ENCODE measurements at regions not wholly inside any gene's neighbourhood (a gene's known extent, or its start where the extent isn't known, plus 50 kb on each side); places are given as distances from the start of the nearest gene placed in this dataset.

GRCh38 chr13:84439108-84439507 lies 556.8 kb upstream of the SLITRK1 start:
- Histone ChIP-seq H3K4me2 (no peak overlapping the region), H3K4me3 (no peak overlapping the region), H3K9me3 (ENCODE audit: insufficient read depth, low read depth) (no peaks in the 10 kb centered on the region), H2AFZ (no peak overlapping the region), H3K27me3 (ENCODE audit: insufficient read depth, low read depth) (no peaks in the 10 kb centered on the region), H3K4me1 (replicated peaks; ENCODE audit: insufficient read depth) (no peaks in the 10 kb centered on the region), H3K9me2 (ENCODE audit: insufficient read depth) (no peaks in the 10 kb centered on the region; the same call in 1 of the 2 replicates), H3K27ac (no peak overlapping the region), H3F3A (ENCODE audit: insufficient read depth, low read depth) (no peaks in the 10 kb centered on the region), H3K79me2 (ENCODE audit: low read depth) (no peaks in the 10 kb centered on the region), H4K20me1 (ENCODE audit: insufficient read depth) (no peaks in the 10 kb centered on the region), H3K36me3 (ENCODE audit: low read depth) (no peaks in the 10 kb centered on the region)
- BruUV-seq (replicated peaks): no TSS peak
- ChIA-PET POLR2A (ENCODE audit: unreplicated experiment) (no interaction called here), CTCF (no interaction called here)
- TF ChIP-seq CTCF (conservative IDR thresholded peaks at IDR 0.05): no peak
- TF ChIP-seq EZH2 (IDR thresholded peaks at IDR 0.05; ENCODE audit: low read depth): no peak
- intact Hi-C loops (cut with micrococcal nuclease; ENCODE audit: unreplicated experiment): no loop called here
- DNase-seq: no peak

- no peak overlapping the region for H3K4me2 ChIP-seq
- no peaks in the 10 kb centered on the region for H3K36me3 ChIP-seq (ENCODE audit: low read depth)
- no peak for DNase-seq
- H3F3A ChIP-seq (ENCODE audit: insufficient read depth, low read depth): no peaks in the 10 kb centered on the region
- ChIA-PET POLR2A (ENCODE audit: unreplicated experiment) (no interaction called here), CTCF (no interaction called here)
- H3K9me3 ChIP-seq (ENCODE audit: insufficient read depth, low read depth): no peaks in the 10 kb centered on the region
- intact Hi-C loops (cut with micrococcal nuclease; ENCODE audit: unreplicated experiment): no loop called here
- no peaks in the 10 kb centered on the region for H4K20me1 ChIP-seq (ENCODE audit: insufficient read depth)
- H3K4me1 ChIP-seq (replicated peaks; ENCODE audit: insufficient read depth): no peaks in the 10 kb centered on the region
- H2AFZ ChIP-seq: no peak overlapping the region
- H3K4me3 ChIP-seq: no peak overlapping the region
- TF ChIP-seq EZH2 (IDR thresholded peaks at IDR 0.05; ENCODE audit: low read depth) (no peak), CTCF (conservative IDR thresholded peaks at IDR 0.05) (no peak)
- no TSS peak for BruUV-seq (replicated peaks)
- no peaks in the 10 kb centered on the region for H3K79me2 ChIP-seq (ENCODE audit: low read depth)
- H3K27ac ChIP-seq: no peak overlapping the region
- H3K9me2 ChIP-seq (ENCODE audit: insufficient read depth): no peaks in the 10 kb centered on the region
- H3K27me3 ChIP-seq (ENCODE audit: insufficient read depth, low read depth): no peaks in the 10 kb centered on the region
Observed at GRCh38 chr13:84433024-84433423, 550.8 kb upstream of the SLITRK1 start.

- TF ChIP-seq CTCF (conservative IDR thresholded peaks at IDR 0.05): no peak
- no peak for TF ChIP-seq EZH2 (IDR thresholded peaks at IDR 0.05; ENCODE audit: low read depth)
- ChIA-PET CTCF (no interaction called here), POLR2A (ENCODE audit: unreplicated experiment) (no interaction called here)
- Histone ChIP-seq H3K9me3 (ENCODE audit: insufficient read depth, low read depth) (no peaks in the 10 kb centered on the region), H3K4me2 (no peak overlapping the region), H2AFZ (no peak overlapping the region), H4K20me1 (ENCODE audit: insufficient read depth) (no peaks in the 10 kb centered on the region), H3K36me3 (ENCODE audit: low read depth) (no peaks in the 10 kb centered on the region), H3K4me3 (no peak overlapping the region), H3K9me2 (ENCODE audit: insufficient read depth) (no peaks in the 10 kb centered on the region), H3F3A (ENCODE audit: insufficient read depth, low read depth) (no peaks in the 10 kb centered on the region), H3K27ac (no peak overlapping the region), H3K79me2 (ENCODE audit: low read depth) (no peaks in the 10 kb centered on the region), H3K4me1 (replicated peaks; ENCODE audit: insufficient read depth) (no peaks in the 10 kb centered on the region), H3K27me3 (ENCODE audit: insufficient read depth, low read depth) (no peaks in the 10 kb centered on the region)
- DNase-seq: no peak
- intact Hi-C loops (cut with micrococcal nuclease; ENCODE audit: unreplicated experiment): no loop called here
- BruUV-seq (replicated peaks): no TSS peak
Observed at GRCh38 chr13:84431646-84432045, 549.4 kb upstream of the SLITRK1 start.

Data from PC-9 (cell line).